WTC11 (cell line): ENCODE measurements at regions not wholly inside any gene's neighbourhood (a gene's known extent, or its start where the extent isn't known, plus 50 kb on each side); places are given as distances from the start of the nearest gene placed in this dataset.

Experiments
- ATAC-seq: fragments of 200-7000 bp; cut with Tn5 transposase; 2 replicates; pipeline ENCODE4 v1.10.0; 2021; ENCODE audit warnings: mild to moderate bottlenecking, moderate library complexity
- CTCF ChIA-PET: fragments of 300-600 bp; sonication (Branson Sonifier 250); formaldehyde crosslinking; loops from one replicate; lab custom pipeline; 2021; ENCODE audit warnings: antibody characterized with exemption; lab: Charles Lee
- POLR2A ChIA-PET: fragments of 350-600 bp; sonication (Branson Sonifier 250); formaldehyde crosslinking; loops from one replicate; lab custom pipeline; 2021; ENCODE audit warnings: antibody characterized with exemption; lab: Charles Lee
- DNase-seq: peaks from one replicate; pipeline ENCODE4 v3.0.0; 2021; ENCODE audit warnings: low spot score
- H3K27ac Mint-ChIP-seq: 2 replicates; pipeline ENCODE4 v1.8.0; 2021; ENCODE audit warnings: mixed read lengths
- H3K27me3 Mint-ChIP-seq: 2 replicates; pipeline ENCODE4 v1.8.0; 2021; ENCODE audit warnings: low read depth, mild to moderate bottlenecking, moderate library complexity, mixed read lengths
- H3K36me3 Mint-ChIP-seq: 2 replicates; pipeline ENCODE4 v1.8.0; 2021; ENCODE audit warnings: mixed read lengths
- H3K4me1 Mint-ChIP-seq: 2 replicates; pipeline ENCODE4 v1.8.0; 2022; ENCODE audit warnings: mixed read lengths
- H3K4me3 Mint-ChIP-seq: 2 replicates; pipeline ENCODE4 v1.8.0; 2021; ENCODE audit warnings: mild to moderate bottlenecking, moderate library complexity, mixed read lengths
- H3K9me3 Mint-ChIP-seq: 2 replicates; pipeline ENCODE4 v1.8.0; 2021; ENCODE audit warnings: mixed read lengths
- AFF4 ChIP-seq: sonication (generic); formaldehyde crosslinking; IDR thresholded peaks from 2 replicates; pipeline ENCODE4 v1.8.1; 2023; ENCODE audit warnings: mild to moderate bottlenecking, missing genetic modification reagents, borderline replicate concordance
- ATF2 ChIP-seq: sonication (generic); formaldehyde crosslinking; IDR thresholded peaks from 2 replicates; pipeline ENCODE4 v1.8.1; 2022; ENCODE audit warnings: low read depth, missing genetic modification reagents, borderline replicate concordance
- CREB1 ChIP-seq: sonication (generic); formaldehyde crosslinking; IDR thresholded peaks from 2 replicates; pipeline ENCODE4 v1.8.0; 2023; ENCODE audit warnings: mild to moderate bottlenecking, missing genetic modification reagents
- ELF4 ChIP-seq: sonication (generic); formaldehyde crosslinking; IDR thresholded peaks from 2 replicates; pipeline ENCODE4 v1.8.1; 2022; ENCODE audit warnings: low read depth, mild to moderate bottlenecking, moderate library complexity, missing genetic modification reagents
- ESRRA ChIP-seq: sonication (generic); formaldehyde crosslinking; IDR thresholded peaks from 2 replicates; pipeline ENCODE4 v1.8.1; 2022; ENCODE audit warnings: mild to moderate bottlenecking, missing genetic modification reagents, borderline replicate concordance
- GRHL2 ChIP-seq: fragments of 250-450 bp; sonication (Bioruptor Pico); IDR thresholded peaks from 2 replicates; pipeline ENCODE4 v1.8.0; 2022; ENCODE audit warnings: mild to moderate bottlenecking, moderate library complexity; ENCODE audit not compliant: insufficient replicate concordance, severe bottlenecking
- HMGA2 ChIP-seq: fragments of 250-450 bp; sonication (Bioruptor Pico); IDR thresholded peaks from 2 replicates; pipeline ENCODE4 v1.4.0; 2021; ENCODE audit warnings: mild to moderate bottlenecking, moderate library complexity
- HMGXB4 ChIP-seq: sonication (generic); formaldehyde crosslinking; IDR thresholded peaks from 2 replicates; pipeline ENCODE4 v1.8.1; 2023; ENCODE audit warnings: mild to moderate bottlenecking, moderate library complexity, missing genetic modification reagents
- KAT7 ChIP-seq: sonication (generic); formaldehyde crosslinking; IDR thresholded peaks from 2 replicates; pipeline ENCODE4 v1.8.1; 2023; ENCODE audit warnings: missing genetic modification reagents, mild to moderate bottlenecking, borderline replicate concordance
- MLX ChIP-seq: sonication (generic); formaldehyde crosslinking; IDR thresholded peaks from 2 replicates; pipeline ENCODE4 v1.8.1; 2023; ENCODE audit warnings: mild to moderate bottlenecking, missing genetic modification reagents, moderate library complexity
- MXD4 ChIP-seq: fragments of 250-450 bp; sonication (Bioruptor Pico); IDR thresholded peaks from 2 replicates; pipeline ENCODE4 v1.8.0; 2021; ENCODE audit warnings: mild to moderate bottlenecking, moderate library complexity, borderline replicate concordance
- MYBL2 ChIP-seq: sonication (generic); formaldehyde crosslinking; IDR thresholded peaks from 2 replicates; pipeline ENCODE4 v1.8.1; 2023; ENCODE audit warnings: mild to moderate bottlenecking, moderate library complexity, missing genetic modification reagents
- NR2C2 ChIP-seq: sonication (generic); formaldehyde crosslinking; IDR thresholded peaks from 2 replicates; pipeline ENCODE4 v1.8.0; 2022; ENCODE audit warnings: mild to moderate bottlenecking, missing genetic modification reagents
- NR3C1 ChIP-seq: sonication (generic); formaldehyde crosslinking; conservative IDR thresholded peaks from 2 replicates; pipeline ENCODE4 v1.8.1; 2023; ENCODE audit warnings: low read depth, mild to moderate bottlenecking, missing genetic modification reagents
- PRRX2 ChIP-seq: fragments of 250-450 bp; sonication (Bioruptor Pico); IDR thresholded peaks from 2 replicates; pipeline ENCODE4 v1.8.0; 2021; ENCODE audit warnings: mild to moderate bottlenecking
- RELA ChIP-seq: sonication (generic); formaldehyde crosslinking; IDR thresholded peaks from 2 replicates; pipeline ENCODE4 v1.8.1; 2022; ENCODE audit warnings: missing genetic modification reagents, mild to moderate bottlenecking, borderline replicate concordance
- RORB ChIP-seq: fragments of 250-450 bp; sonication (Bioruptor Pico); IDR thresholded peaks from 2 replicates; pipeline ENCODE4 v1.9.0; 2021; ENCODE audit warnings: mild to moderate bottlenecking
- SMAD4 ChIP-seq: sonication (generic); formaldehyde crosslinking; IDR thresholded peaks from 2 replicates; pipeline ENCODE4 v1.8.0; 2022; ENCODE audit warnings: mild to moderate bottlenecking, missing genetic modification reagents
- SOX15 ChIP-seq: fragments of 250-450 bp; sonication (Bioruptor Pico); IDR thresholded peaks from 2 replicates; pipeline ENCODE4 v1.9.0; 2021; ENCODE audit warnings: mild to moderate bottlenecking
- SP1 ChIP-seq: sonication (generic); formaldehyde crosslinking; conservative IDR thresholded peaks from 2 replicates; pipeline ENCODE4 v1.8.1; 2022; ENCODE audit warnings: missing genetic modification reagents
- TEAD1 ChIP-seq: sonication (generic); formaldehyde crosslinking; IDR thresholded peaks from 2 replicates; pipeline ENCODE4 v1.8.0; 2022; ENCODE audit warnings: mild to moderate bottlenecking, missing genetic modification reagents
- USF1 ChIP-seq: sonication (generic); formaldehyde crosslinking; IDR thresholded peaks from 2 replicates; pipeline ENCODE4 v1.8.0; 2022; ENCODE audit warnings: mild to moderate bottlenecking, missing genetic modification reagents
- ZBTB43 ChIP-seq: sonication (generic); formaldehyde crosslinking; IDR thresholded peaks from 2 replicates; pipeline ENCODE4 v1.8.1; 2023; ENCODE audit warnings: mild to moderate bottlenecking, missing genetic modification reagents
- ZNF121 ChIP-seq: sonication (generic); formaldehyde crosslinking; IDR thresholded peaks from 2 replicates; pipeline ENCODE4 v1.8.0; 2023; ENCODE audit warnings: missing genetic modification reagents
- ZNF512 ChIP-seq: sonication (generic); formaldehyde crosslinking; IDR thresholded peaks from 2 replicates; pipeline ENCODE4 v1.8.1; 2022; ENCODE audit warnings: missing genetic modification reagents, borderline replicate concordance

- no peak for TF ChIP-seq ATF2
- TF ChIP-seq ZBTB43 (CRISPR knock-in tag): no peak
- no peak for TF ChIP-seq RORB (CRISPR knock-in tag)
- TF ChIP-seq RELA (CRISPR knock-in tag): no peak
- no peak for TF ChIP-seq HMGXB4 (CRISPR knock-in tag)
- no peak for TF ChIP-seq SP1 (CRISPR knock-in tag)
- TF ChIP-seq GRHL2 (CRISPR knock-in tag): no peak
- no peak for TF ChIP-seq PRRX2
Observed at GRCh38 chr18:30350263-30350662, 692.3 kb downstream of the DSC3 start (continued).

GRCh38 chr18:30343090-30343489 is 699.5 kb downstream of the DSC3 start:
- ChIA-PET CTCF (no interaction called here), POLR2A (no interaction called here)
- DNase-seq (no peak), ATAC-seq (no peak)
- Mint-ChIP-seq H3K4me1 (peaks cover 2% of the 10 kb centered on the region), H3K36me3 (peaks cover 23% of the 10 kb centered on the region), H3K27ac (no peak overlapping the region), H3K9me3 (peaks cover 38% of the 10 kb centered on the region), H3K4me3 (no peak overlapping the region), H3K27me3 (0 out of 2 replicates have a peak, but pooled peaks cover under 1% of the 10 kb centered on the region)
- no peak for TF ChIP-seq TEAD1
- no peak for TF ChIP-seq ELF4 (CRISPR knock-in tag)
- TF ChIP-seq MYBL2 (CRISPR knock-in tag): no peak
- no peak for TF ChIP-seq SMAD4 (CRISPR knock-in tag)
- no peak for TF ChIP-seq ZNF121 (CRISPR knock-in tag)
- no peak for TF ChIP-seq MLX (CRISPR knock-in tag)
- no peak for TF ChIP-seq NR3C1
- TF ChIP-seq HMGA2 (CRISPR knock-in tag): no peak
- no peak for TF ChIP-seq SOX15 (CRISPR knock-in tag)
- TF ChIP-seq MXD4 (CRISPR knock-in tag): no peak
- TF ChIP-seq CREB1: no peak

GRCh38 chr18:30342675-30343074 is 699.9 kb downstream of the DSC3 start:
- ChIA-PET CTCF (no interaction called here), POLR2A (no interaction called here)
- peaks cover 6% of the 10 kb centered on the region for H3K4me1 Mint-ChIP-seq
- peaks cover 19% of the 10 kb centered on the region for H3K36me3 Mint-ChIP-seq
- H3K4me3 Mint-ChIP-seq: no peak overlapping the region
- ATAC-seq: no peak
- DNase-seq: no peak
- H3K9me3 Mint-ChIP-seq: peaks cover 34% of the 10 kb centered on the region
- no peak overlapping the region for H3K27ac Mint-ChIP-seq
- H3K27me3 Mint-ChIP-seq: no peaks in the 10 kb centered on the region
- TF ChIP-seq USF1: no peak
- TF ChIP-seq ZNF512: no peak
- TF ChIP-seq PRRX2: no peak
- TF ChIP-seq ESRRA (CRISPR knock-in tag): no peak
- no peak for TF ChIP-seq AFF4
- no peak for TF ChIP-seq SOX15 (CRISPR knock-in tag)
- no peak for TF ChIP-seq KAT7 (CRISPR knock-in tag)
- TF ChIP-seq NR2C2 (CRISPR knock-in tag): no peak
- TF ChIP-seq ELF4 (CRISPR knock-in tag): no peak
